ENCODE measurements at regions not wholly inside any gene's neighbourhood (a gene's known extent, or its start where the extent isn't known, plus 50 kb on each side); places are given as distances from the start of the nearest gene placed in this dataset.

DNA sequence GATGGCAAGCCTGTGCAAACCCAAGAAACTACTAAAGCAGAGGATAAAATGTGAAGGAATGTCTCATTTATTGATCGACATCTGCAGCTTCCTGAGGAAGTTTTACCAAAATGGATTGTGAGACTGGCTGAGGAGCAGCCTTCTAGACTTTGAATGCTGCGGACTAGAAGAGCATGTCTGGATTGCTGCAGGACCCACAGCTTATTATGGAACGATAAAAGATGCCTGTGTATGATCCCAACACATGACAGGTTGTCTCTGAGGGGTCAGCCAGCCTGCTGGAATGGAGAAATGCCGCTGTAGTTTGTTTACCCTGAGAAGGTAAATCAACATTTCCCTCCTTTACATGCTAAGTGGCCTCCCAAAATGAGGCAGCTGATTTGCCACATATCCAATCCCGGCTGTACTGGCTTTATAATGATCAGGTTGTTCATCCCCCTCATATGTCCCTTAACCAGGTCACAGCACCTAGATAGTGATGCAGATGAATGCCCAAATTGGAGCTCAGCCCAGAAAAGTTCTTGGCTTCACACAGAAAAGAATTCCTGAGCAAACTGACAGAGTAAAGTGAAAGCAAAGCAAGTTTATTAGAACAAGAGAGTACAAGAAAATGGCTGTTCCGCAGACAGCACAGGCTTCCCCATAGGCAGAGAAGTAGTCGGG, 63.9 kb downstream of the IL12A start:
- no peak for TF ChIP-seq YY1 (IDR thresholded peaks at IDR 0.05; ENCODE audit: insufficient read depth, insufficient read length)
- no peak for TF ChIP-seq ZNF274 (IDR thresholded peaks at IDR 0.05; ENCODE audit: low read depth, low read length)
- TF ChIP-seq SUZ12 (IDR thresholded peaks at IDR 0.05; ENCODE audit: extremely low read depth, insufficient read depth, insufficient read length) = no peak

Measured in NT2/D1 (cell line).